ENCODE measurements at regions not wholly inside any gene's neighbourhood (a gene's known extent, or its start where the extent isn't known, plus 50 kb on each side); places are given as distances from the start of the nearest gene placed in this dataset.

GRCh38 chr19:30078381-30078910, 136.4 kb downstream of the URI1 start:
- TF ChIP-seq, protein P1, sequence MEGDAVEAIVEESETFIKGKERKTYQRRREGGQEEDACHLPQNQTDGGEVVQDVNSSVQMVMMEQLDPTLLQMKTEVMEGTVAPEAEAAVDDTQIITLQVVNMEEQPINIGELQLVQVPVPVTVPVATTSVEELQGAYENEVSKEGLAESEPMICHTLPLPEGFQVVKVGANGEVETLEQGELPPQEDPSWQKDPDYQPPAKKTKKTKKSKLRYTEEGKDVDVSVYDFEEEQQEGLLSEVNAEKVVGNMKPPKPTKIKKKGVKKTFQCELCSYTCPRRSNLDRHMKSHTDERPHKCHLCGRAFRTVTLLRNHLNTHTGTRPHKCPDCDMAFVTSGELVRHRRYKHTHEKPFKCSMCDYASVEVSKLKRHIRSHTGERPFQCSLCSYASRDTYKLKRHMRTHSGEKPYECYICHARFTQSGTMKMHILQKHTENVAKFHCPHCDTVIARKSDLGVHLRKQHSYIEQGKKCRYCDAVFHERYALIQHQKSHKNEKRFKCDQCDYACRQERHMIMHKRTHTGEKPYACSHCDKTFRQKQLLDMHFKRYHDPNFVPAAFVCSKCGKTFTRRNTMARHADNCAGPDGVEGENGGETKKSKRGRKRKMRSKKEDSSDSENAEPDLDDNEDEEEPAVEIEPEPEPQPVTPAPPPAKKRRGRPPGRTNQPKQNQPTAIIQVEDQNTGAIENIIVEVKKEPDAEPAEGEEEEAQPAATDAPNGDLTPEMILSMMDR (IDR thresholded peaks at IDR 0.05; ENCODE audit: control extremely low read depth in 1 of 3, insufficient read depth in 1 of 3, low read depth in 1 of 3, low read length in 3 of 3), result no peak
- TF ChIP-seq EP300 (IDR thresholded peaks at IDR 0.05; ENCODE audit: borderline replicate concordance in 1 of 2, low read depth in 2 of 2, low read length in 2 of 2) (no peak), EZH2 (IDR thresholded peaks at IDR 0.05; ENCODE audit: low read depth, low read length, severe bottlenecking) (no peak), POLR2AphosphoS5 (IDR thresholded peaks at IDR 0.05; ENCODE audit: low read depth, low read length) (no peak), KDM1A (IDR thresholded peaks at IDR 0.05; ENCODE audit: borderline replicate concordance, low read length) (no peak), TAF7 (optimal IDR thresholded peaks at IDR 0.05; ENCODE audit: borderline replicate concordance, low read depth, low read length) (no peak), POLR2A (IDR thresholded peaks at IDR 0.05; ENCODE audit: control extremely low read depth in 1 of 2, low read depth in 2 of 2, low read length in 2 of 2) (no peak), CREB1 (IDR thresholded peaks at IDR 0.05) (no peak)

All from H1 (cell line).